Bone marrow (tissue), 2 donors: ENCODE measurements at regions not wholly inside any gene's neighbourhood (a gene's known extent, or its start where the extent isn't known, plus 50 kb on each side); places are given as distances from the start of the nearest gene placed in this dataset.

ENCODE experiments used
- DNase-seq, 2 donors: peaks; one replicate each; lab custom pipeline; 2025; lab: John Stamatoyannopoulos, UW

DNA sequence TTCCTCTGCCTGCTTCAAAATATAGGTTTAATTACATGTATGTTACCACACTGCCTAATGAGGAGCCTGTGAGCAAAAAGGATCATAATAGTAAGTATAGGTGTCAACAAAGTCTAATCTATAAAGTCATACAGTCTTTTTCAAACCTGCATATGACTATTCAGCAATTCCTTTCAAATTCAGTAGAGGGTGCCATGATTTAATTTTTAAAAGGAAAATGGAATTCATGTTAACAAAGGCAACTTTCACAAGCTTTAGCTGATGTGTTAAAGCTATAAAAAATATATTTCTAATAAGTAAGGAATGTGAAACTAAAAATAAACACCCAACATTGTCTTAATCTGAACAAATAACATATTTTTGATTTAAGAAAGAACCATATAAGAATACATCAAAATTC, 52.1 kb downstream of the MPP7 start:
- DNase-seq = peak in 1 of 2 donors; percentile 31

DNA sequence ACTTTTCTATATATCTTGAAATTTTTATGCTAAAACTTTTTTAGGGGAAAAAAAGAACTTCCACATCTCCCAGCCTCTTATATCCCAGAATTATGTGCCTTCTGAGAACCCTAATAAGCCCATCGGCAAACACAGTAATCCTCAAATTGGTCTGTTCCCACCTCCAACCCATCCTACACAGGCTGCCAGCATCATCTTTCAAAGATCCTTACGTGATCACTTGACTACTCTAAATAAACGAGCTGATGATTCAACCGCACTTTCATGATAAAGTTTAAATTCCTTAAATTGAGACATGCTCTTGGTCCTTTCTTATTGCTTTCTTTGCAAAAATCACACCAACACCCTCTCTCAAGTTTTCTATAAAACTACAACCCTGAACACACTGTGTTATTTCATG, 52.5 kb downstream of the MPP7 start:
- DNase-seq = no peak

DNA sequence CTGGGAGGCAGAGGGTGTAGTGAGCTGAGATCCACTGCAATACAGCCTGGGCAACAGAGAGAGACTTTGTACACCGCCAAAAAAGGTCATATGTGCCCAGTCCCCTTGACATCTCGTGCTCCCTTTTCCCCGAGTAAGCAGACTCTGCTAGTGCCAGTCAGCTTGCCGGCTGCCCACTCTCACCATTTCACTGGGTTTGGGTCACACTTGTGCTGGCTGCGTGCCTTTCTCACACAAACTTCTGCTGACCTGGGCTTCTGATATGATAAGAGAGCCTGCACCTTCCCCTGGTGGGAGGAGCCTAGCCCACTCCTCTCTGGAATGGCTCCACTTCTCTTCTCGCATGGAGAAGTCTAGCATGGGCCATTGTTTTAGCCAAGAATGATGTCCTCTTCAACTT, 53.4 kb downstream of the MPP7 start:
- DNase-seq = no peak

DNA sequence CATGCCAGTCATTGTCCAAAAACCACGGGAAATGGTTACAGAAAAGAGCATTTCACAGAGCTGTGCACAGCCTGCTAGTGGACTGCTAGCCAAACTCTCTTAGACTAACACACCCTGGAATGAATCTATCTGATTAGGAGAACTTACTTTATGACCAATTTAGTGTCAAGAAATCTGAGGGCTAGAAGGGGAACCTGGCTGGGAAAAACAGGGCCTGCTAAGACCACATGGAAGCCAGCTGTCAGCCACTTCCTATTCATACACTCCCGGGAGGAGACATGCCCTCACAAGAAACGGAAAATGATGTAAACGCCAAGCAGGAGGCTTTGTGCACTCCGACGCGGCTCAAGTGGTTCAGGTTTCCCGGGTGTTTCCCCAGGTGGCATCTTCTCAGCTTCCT, 54.8 kb downstream of the MPP7 start:
- peak; percentile 10 to 69 for DNase-seq

DNA sequence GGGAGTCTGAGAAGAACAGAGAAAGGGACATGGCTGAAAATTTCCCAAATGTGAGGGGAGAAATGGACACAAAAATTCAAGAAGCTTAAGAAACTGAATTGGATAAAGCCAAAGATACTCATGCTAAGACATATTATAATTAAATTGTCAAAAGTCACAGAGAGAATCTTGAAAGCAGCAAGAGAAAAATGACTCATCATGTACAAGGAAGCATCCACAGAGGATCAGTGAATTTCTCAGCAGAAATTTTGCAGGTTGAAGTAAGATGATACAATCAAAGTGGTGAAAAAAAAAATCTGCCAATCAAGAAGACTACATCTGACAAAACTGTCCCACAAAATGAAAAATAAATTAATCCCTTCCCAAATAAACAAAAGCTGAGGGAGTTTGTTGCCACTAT, 56.8 kb downstream of the MPP7 start:
- no peak for DNase-seq

DNA sequence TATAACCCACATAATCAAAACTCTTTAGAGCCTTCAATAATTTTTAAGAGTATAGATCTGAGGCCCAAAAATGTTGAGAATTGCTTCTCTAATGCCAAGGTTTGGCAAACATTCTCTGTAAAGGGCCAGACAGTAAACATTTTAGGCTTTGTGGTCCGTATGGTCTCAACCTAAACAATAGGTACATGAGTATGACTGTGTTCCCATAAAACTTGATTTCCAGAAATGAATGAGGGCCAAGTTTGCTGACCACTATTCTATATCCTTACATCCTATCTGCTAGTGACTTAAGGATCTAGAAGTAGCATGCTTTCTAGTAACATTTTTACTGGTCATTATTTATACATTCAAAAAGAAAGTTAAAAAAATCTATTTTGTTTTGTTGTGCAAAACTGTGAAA, 58.9 kb downstream of the MPP7 start:
- no peak for DNase-seq

DNA sequence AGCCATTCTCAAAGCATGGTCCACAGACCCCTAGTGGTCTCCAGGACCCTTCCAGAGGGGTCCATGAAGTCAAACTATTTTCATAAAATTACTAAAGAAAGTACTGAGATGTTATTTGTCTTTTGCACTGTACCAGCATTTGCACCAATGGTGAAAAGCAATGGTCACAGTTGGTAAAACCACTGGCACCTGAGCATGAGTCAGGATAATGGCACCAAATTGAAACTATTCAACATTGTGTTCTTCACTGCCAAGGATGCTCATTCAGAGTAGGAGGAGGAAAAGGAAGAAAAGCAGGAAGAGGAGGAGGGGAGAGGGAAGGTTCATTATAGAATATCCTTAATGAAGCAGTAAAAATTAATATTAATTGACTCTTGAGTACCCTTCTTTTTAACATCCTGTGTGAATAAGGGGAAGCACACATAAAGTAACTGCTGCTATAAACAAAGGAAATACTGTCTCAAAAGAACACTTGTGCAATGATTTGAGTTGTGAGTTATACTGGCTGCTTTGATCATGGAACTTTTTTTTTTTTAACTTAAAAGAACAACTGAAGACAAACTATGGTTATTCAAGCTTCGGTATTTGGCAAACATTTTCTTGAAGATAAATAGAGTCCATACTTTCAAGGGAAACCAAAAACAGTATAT, 60.2 kb downstream of the MPP7 start:
- DNase-seq = no peak

DNA sequence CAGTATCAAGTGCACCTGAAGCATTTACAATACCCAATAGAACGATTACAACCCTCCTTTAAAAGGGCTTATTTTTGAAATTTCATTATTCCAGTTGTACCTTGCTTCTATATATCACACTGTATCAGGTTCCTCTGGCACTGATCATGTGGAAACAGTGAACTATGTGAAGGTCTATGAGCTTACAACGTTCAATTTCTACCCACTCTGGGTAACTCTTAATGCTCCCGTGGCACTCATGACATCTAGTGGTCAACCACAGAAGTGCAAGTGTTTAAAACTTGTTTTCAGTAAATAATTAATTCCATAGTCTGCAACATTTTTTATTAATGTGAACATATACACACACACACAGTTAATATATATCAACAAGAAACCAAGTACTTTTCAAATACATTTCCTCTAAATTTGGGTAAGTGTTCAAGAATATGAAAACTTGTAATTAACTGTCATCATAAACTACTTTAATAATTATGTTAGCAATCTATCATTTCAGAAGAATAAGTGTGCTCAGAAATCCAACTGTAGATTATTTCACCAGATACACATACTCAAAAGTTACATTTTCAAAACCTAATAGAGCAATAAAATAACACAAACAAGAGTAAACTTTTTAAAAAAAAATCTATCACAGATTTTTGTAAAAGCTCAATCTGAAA, 61.0 kb downstream of the MPP7 start:
- no peak for DNase-seq

DNA sequence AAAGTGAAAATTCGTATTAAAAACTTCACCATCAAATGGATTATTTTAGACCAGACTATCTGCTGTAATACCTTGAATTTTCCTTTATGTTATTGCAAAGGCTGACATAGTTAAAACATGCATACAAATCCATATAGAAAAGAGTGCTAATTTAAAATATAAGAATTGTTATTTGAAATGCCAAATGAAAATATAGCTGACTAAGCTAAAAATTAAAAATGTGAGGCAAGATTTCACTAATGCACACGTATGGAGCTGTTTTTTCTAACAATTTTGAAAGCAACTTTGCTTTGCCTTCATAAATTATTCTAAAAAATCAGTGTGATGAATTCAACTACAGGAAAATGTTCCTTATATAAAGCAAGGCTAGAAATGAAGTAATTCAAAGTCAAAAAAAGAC, 62.5 kb downstream of the MPP7 start:
- DNase-seq = no peak

DNA sequence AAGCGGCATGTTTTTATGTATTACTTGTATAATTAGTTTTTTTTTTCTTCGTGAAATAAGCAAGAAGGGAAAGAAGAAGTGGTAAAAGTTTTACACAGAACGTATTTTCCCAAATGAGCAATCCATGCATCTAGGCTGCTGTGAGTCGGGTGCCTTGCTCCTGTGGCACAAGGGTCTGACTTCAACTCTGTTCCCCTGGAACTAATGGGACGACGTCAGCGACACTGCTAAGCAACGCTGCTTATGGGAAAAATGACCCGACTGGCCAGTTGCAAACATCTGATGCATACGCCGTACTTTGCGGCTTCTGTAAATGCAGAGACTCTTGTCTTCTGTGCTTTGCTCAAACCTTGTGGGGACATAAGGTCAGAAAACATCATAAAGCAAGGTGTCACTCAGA, 66.3 kb downstream of the MPP7 start:
- no peak for DNase-seq

DNA sequence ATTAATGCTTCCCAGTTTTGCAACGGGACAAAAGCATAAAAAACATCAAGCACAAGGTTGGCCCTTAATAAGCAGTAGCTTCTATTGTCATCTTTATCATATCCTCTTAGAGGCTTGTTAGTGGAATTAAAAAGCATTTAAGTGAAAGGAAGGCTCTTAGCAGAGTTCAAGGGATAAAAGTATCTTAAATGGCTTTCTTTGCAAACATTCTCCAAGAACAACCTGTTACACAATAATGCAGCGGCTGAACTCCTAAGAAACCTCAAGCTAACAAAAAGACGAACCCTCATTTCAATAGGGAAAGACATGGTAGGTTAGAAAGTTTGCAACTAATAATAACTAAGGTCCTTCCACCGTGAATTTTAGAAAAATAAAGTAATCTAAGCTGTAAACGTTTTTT, 82.1 kb downstream of the MPP7 start:
- DNase-seq = no peak

DNA sequence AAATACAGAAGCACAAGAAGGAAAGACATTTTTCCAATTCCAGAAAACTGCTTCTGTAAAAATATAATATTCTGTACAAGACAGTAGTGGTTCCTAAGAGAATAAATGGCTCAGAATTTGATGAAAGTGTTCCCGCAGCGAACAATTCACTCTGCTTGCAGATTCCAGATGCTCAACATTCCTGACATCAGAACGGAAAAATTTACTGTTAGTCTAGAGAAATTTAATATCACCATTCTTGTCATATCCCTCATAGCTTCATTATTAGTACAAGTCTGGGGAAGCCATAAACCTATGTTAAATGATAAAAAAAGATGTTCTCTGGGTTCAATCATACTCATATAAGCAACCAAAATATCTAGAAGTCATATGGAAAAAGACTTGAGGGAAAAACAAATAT, 83.6 kb downstream of the MPP7 start:
- no peak for DNase-seq

DNA sequence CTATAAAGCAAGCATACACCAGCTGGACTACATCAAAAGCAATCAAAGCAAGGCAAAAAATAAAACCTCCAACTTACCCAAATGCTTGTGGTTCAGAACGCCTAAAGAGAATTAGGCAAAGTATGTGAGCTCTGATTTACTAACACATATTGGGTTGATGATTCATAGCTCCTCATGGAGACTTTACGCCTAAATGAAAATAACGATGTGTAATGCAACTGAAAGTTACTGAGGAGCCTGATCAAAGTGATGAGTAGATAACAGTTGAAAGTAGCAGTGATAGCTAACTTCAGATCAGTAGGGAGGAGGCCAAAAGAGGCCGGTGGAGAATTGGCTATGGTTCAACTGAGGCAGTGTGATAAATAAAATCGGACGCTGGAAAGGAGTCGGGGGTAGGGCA, 85.0 kb downstream of the MPP7 start:
- DNase-seq = no peak

DNA sequence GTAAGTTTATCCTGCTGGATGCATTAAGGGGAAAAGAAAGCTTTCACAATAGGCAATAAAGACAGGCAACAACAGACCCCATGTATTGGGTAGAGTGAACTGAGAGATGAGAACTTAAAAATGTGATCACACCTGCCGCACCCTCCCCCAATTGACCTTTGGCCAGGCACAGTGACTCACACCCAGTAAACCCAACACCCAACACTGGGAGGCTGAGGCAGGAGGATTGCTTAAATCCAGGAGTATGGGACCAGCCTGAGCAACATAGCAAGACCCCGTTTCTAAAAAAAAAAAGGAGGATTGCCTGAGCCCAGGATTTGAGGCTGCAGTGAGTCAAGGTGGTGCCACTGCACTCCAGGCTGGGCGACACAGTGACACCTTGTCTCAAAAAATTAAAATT, 86.9 kb downstream of the MPP7 start:
- DNase-seq = no peak

DNA sequence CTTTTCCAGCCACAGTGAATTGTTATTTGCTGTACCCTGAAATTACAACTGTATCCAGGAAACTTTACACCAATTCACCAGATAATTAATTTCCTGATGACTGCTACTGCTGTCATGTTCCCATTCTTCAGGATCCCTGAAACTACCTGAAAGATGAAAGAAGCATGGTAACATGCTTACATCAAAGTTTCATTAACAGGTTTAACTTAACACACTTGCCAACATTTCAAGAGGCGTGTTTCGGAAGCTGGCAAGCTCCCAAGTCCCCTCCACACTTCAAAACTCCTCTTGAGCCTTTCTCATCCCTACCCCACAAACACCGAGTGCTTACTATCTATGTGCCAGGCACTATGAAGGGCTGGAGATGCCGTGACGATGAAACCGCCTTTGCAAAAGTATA, 88.6 kb downstream of the MPP7 start:
- DNase-seq = no peak

DNA sequence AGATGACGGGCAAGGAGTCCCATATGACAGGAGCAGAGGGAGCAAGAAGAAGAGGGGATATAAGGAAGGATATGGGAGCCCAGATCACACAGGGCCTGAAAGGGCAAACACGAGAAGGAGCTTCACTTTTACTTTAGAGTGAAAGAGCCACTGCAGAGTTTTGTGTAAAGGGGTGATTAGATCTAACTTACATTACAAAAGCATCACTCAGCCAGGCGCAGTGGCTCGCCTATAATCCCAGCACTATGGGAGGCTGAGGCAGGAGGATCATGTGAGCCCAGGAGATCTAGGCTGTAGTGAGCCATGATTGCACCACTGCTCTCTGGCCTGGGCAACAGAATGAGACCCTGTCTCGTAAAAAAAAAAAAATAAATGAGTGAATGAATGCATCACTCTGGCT, 91.1 kb downstream of the MPP7 start:
- no peak for DNase-seq

DNA sequence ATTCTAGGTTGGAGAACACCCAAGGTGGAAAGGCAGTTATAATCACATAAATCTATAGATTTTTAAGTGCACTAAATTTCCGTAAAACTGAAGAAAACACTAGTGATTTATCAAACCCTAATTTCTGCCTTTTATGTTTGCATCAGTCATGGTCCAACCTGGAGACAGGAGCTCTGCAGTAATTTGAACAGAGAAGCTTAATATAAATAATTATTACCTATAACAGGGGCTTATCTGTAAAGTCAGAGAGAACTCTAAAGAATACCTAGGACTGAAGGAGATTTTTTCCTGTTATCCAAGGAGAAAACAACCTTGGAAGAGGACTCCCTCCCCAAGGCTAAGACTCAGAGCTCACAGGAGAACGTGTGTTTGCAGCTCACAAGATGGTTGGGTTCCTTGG, 95.1 kb downstream of the MPP7 start:
- DNase-seq = no peak

DNA sequence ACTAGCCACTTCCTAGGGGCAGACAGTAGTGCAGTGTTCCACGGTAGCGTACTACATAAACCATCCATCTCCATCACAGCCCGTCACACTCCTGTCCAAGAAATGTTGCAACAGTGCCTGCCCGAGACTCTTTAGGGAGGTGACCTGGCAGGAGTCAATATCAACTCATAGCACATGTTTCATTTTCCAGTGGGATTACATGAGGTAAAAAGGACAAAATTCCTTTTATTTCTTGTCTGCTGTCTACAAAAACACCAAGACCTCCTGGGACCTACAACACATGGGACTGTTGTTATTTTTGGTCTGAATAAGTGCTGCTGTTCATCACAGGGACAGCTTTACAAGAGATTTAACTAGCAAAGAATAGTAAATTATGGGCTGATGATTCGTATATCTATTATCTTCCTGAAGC, 99.9 kb downstream of the MPP7 start:
- no peak for DNase-seq

DNA sequence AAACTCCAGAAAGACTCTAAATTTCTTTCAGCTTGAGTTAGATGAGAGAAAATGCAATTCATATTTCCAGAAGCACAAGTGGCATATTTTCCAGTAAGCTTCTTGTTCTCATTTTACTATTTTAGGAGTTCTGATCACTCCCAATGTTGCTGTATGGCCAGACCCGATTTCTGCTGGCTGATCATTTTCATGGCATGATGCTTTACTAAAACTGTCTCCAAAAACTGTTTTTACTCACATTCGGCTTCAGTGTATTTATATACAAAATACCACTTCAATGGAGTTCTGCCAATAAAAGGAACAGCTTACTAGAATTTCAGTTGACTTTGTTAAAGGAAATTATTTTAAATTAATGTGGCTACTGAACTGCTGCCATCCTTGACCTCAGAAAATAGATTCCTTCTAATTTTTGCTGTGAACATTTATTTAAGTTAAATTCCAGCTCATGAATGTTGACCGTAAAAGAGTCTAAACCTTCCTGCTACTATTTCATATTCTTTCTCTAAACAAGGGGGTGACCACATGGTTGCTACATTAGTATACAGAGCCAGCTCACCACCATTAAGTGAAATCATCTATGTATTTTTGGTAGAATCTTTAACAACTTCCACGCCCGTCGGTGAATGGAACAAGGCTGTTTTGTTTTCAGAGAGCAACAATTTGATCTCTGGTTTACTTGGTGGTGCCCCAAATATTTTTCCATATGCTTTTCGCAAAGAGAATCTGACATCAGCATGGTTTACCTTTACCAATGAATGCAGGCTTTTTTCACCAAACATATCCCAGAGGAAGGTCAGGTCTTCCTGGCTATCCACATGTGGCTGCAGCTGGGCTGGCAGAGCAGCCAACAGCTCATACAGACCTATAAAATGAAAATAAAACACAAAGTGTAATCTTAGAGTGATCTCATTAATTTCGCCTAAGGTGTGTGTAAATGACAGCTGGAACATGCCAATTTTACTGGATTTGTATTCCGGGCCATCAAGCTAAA, 101.2 kb downstream of the MPP7 start:
- no peak for DNase-seq

DNA sequence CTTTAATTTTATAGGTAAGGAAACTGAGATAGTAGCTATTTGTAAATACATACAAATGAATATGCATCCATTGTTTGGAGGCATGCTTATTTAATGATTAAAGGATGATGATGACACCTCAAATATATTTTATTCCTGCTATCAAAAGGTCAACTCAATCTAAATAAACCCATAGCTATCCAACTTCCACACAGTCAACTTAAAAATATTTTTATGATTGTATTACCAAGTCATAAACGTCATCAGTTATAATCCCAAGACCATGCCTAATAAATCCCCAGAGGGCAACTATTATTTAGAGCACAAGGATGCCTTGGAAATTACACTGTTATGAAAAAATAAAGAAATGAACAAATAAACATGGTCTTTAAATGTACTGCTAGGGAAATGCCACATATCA, 102.1 kb downstream of the MPP7 start:
- DNase-seq = no peak

DNA sequence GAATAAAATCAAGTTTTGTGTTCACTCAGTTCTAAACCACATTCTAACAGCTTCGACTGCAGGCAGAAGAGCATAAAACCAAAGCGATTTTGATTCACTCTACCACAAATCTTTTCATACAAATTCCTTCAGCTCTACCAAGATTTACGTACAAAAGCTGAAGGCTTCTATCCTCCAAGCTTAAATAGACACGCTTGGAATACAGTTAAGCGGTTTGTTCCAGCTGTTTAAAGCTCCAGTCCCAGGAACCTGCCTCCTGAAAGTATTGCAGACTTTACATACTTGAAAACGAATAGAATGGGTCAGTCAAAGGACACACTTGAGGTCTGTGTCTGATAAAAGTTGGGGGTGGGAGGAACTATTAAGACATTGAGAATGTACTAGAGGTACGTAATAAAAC, 102.9 kb downstream of the MPP7 start:
- DNase-seq = no peak

DNA sequence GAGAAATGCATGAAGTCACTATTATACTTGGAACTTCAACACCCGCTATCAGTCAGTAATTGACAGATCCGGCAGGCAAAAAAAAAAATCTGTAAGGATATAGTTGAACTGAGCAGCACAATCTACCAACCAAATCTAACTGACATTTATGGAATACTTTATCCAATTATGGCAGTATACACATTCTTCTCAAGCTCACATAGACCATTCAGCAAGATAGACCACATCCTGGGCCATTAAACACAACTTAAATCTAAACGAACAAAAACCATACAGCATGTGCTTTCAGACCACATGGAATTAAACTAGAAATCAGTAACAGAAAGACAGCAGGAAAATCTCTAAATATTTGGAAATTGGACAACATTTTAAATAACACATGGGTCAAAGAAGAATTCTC, 112.7 kb downstream of the MPP7 start:
- DNase-seq = no peak

DNA sequence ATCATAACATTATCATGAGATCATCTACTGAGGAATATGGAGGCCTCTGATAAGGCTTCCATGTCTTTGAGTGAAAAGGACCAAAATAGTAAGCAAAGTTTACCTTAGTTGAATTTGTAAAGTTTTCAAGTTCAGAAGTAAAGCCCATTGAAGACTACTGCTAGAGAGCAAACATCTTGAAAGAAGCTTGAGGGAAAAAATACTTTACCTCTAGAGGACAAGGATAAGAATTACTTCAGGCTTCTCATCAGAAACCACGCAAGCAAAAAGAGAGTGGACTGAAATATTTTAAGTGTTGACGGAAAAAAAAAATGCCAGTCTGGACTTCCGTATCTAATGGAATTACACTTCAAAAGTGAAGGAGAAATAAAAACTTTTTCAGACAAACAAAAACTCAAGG, 114.3 kb downstream of the MPP7 start:
- no peak for DNase-seq
